Epithelial cell of esophagus (primary cell): ENCODE measurements at regions not wholly inside any gene's neighbourhood (a gene's known extent, or its start where the extent isn't known, plus 50 kb on each side); places are given as distances from the start of the nearest gene placed in this dataset.

Experiments
- DNase-seq: peaks from one replicate; pipeline ENCODE4 v3.0.0; 2010; ENCODE audit warnings: low read depth
- H3K4me3 ChIP-seq: 2 replicates; pipeline ENCODE4 v1.5.1; 2011; ENCODE audit warnings: mild to moderate bottlenecking, low read length, control low read depth
- TF ChIP-seq, protein P1 (sequence below): IDR thresholded peaks from 2 replicates; pipeline ENCODE4 v1.5.1; 2011; ENCODE audit warnings: low read depth, mild to moderate bottlenecking, low read length, control low read depth, inconsistent platforms; ENCODE audit not compliant: insufficient read depth; ENCODE audit errors: missing control alignments

- TF ChIP-seq, protein P1, sequence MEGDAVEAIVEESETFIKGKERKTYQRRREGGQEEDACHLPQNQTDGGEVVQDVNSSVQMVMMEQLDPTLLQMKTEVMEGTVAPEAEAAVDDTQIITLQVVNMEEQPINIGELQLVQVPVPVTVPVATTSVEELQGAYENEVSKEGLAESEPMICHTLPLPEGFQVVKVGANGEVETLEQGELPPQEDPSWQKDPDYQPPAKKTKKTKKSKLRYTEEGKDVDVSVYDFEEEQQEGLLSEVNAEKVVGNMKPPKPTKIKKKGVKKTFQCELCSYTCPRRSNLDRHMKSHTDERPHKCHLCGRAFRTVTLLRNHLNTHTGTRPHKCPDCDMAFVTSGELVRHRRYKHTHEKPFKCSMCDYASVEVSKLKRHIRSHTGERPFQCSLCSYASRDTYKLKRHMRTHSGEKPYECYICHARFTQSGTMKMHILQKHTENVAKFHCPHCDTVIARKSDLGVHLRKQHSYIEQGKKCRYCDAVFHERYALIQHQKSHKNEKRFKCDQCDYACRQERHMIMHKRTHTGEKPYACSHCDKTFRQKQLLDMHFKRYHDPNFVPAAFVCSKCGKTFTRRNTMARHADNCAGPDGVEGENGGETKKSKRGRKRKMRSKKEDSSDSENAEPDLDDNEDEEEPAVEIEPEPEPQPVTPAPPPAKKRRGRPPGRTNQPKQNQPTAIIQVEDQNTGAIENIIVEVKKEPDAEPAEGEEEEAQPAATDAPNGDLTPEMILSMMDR: no peak
- H3K4me3 ChIP-seq: no peak overlapping the region
- no peak for DNase-seq
Measured at GRCh38 chr4:136898590-136899248, 633.6 kb downstream of the PCDH18 start.

- TF ChIP-seq, protein P1: no peak
Measured at GRCh38 chr4:136893573-136893972, 638.7 kb downstream of the PCDH18 start.

GRCh38 chr4:136881666-136882065 lies 650.6 kb downstream of the PCDH18 start:
- TF ChIP-seq, protein P1: no peak
- H3K4me3 ChIP-seq: no peak overlapping the region
- no peak for DNase-seq

More at GRCh38 chr4:136893573-136893972, 638.7 kb downstream of the PCDH18 start:
- no peak for DNase-seq
- no peak overlapping the region for H3K4me3 ChIP-seq

- DNase-seq: no peak
- TF ChIP-seq, protein P1: no peak
- no peak overlapping the region for H3K4me3 ChIP-seq
Measured at GRCh38 chr4:136873555-136873954, 658.7 kb downstream of the PCDH18 start.

- TF ChIP-seq, protein P1: no peak
- no peak for DNase-seq
- H3K4me3 ChIP-seq: no peak overlapping the region
Measured at GRCh38 chr4:136867465-136867864, 664.8 kb downstream of the PCDH18 start.

- no peak overlapping the region for H3K4me3 ChIP-seq
- no peak for DNase-seq
- TF ChIP-seq, protein P1: no peak
Measured at GRCh38 chr4:136865526-136865925, 666.8 kb downstream of the PCDH18 start.

- H3K4me3 ChIP-seq: no peak overlapping the region
- TF ChIP-seq, protein P1: peak; percentile 80
- DNase-seq: peak; percentile 72
Measured at GRCh38 chr4:136864604-136865185, 667.6 kb downstream of the PCDH18 start.
